HG02588 (cell line): ENCODE measurements at regions not wholly inside any gene's neighbourhood (a gene's known extent, or its start where the extent isn't known, plus 50 kb on each side); places are given as distances from the start of the nearest gene placed in this dataset.
A peak's percentile ranks its signal among the peaks of the same experiment; 100 is the strongest.

ENCODE experiments used
- ATAC-seq: cut with Tn5 transposase; IDR thresholded peaks from one replicate; pipeline ENCODE4 v1.9.1; 2021; ENCODE audit warnings: mild to moderate bottlenecking, moderate library complexity; ENCODE audit not compliant: unreplicated experiment

DNA sequence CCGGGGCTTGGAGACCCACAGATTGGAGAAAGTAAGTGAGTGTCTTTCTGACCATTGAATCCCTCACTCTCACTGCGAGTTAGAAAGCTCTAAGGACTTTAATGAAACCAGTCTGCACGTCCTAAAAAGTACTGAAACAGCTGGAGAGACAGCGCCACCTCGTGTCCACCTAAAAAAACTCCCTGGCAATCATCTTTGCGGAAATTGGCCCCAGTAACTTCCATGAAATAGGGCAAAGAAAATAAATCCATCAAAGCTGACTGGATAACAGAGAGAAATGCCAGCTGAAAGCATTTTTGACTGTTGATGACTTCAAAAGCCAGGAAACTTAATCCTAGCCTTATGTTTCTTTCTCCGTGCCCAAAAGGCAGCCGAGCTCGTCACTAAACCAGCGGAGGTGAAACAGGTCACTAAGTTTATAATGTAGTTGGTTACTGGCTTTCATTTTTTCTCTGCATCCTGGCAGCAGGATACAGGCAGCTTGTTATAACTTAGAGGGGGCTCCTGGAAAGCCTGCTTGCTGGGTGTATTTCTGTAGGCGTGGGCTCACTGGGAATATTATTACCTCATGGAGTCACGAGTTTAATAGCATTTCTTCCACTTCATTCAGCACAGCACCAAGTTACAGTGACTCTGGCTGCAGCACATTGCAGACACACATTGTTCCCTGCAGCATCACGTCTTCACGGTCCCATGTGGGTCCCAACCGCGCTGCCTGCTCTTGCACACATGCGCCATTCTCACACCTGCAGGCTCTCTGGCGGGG is 266.5 kb downstream of the HRH4 start:
- peak; percentile 57 for ATAC-seq

DNA sequence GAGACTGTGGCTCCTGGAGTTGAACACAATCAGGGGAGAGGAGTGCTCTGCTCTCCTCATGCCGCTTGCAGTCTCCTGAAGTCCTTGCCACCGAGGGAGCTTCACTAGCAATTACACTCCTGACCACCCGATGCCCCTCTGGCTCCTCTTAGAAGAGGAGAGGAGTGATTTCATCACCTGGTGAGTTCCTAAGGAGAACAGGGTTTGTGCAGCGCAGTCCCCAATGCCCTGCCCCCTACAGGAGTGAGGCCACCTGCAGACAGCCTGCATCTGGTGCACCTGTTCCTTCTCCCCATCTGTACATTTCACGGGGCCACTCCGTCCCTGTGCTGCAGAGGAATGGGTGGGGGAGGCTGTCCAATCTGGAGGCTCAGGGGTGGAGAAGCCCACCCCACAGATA is 267.2 kb downstream of the HRH4 start:
- no peak for ATAC-seq

- ATAC-seq = no peak
Observed at GRCh38 chr18:24731158-24731557, 270.7 kb downstream of the HRH4 start.

DNA sequence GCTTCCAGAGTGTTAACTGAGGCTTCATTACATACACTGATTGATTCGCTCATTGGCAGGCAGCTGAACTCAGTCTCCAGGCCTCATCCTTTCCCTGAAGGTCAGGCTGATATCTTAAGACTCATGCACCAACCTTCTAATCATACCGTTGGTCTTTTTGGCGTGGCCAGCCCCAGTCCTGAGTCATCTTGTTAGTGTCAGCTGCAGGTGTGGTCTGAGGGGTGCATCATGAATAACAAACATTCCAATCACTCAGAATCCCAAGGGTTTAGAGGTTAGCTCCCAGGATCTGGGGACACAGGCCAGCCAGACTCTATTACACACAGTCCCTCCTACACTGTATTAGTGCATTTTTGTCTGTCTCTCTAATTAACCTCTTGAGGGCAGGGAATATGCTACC is 271.5 kb downstream of the HRH4 start:
- ATAC-seq = no peak

- ATAC-seq = no peak
Observed at GRCh38 chr18:24734058-24734457, 273.6 kb downstream of the HRH4 start.

- ATAC-seq = no peak
Observed at GRCh38 chr18:24735624-24736231, 275.3 kb downstream of the HRH4 start.

DNA sequence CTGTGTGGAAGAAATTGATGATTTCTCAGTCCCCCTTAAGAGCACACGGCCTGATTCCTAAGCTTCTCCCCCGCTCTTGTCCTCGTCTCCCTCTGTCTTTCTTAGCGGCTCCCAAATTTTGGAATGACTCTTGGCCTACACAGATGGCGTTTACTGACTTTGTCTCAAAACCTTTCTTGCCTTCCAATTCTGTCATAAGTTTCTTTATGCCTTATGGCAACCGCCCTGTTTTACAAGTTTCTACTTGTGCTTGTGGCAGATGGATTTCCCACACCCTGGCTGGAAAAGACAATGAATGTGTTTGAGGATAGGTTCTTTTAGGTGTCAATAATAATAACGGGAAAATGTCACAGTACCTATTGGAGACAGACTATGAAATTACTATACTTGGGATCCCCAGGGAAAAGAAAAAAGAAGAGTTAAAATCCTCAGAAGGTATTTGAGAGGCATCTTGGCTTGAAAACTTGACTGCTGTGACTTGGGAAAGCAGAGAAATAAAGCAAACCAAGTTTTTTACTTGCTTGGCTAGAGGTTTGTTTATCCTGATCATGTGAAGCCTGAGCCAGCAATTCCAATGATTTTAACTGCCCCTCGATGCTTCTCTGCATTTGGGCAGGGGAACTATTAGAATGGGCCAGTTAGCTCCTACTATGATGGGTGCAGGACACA is 276.4 kb downstream of the HRH4 start:
- no peak for ATAC-seq

GRCh38 chr18:24740829-24741228 is 280.4 kb downstream of the HRH4 start:
- ATAC-seq = no peak

GRCh38 chr18:24741321-24741720 is 280.9 kb downstream of the HRH4 start:
- no peak for ATAC-seq

DNA sequence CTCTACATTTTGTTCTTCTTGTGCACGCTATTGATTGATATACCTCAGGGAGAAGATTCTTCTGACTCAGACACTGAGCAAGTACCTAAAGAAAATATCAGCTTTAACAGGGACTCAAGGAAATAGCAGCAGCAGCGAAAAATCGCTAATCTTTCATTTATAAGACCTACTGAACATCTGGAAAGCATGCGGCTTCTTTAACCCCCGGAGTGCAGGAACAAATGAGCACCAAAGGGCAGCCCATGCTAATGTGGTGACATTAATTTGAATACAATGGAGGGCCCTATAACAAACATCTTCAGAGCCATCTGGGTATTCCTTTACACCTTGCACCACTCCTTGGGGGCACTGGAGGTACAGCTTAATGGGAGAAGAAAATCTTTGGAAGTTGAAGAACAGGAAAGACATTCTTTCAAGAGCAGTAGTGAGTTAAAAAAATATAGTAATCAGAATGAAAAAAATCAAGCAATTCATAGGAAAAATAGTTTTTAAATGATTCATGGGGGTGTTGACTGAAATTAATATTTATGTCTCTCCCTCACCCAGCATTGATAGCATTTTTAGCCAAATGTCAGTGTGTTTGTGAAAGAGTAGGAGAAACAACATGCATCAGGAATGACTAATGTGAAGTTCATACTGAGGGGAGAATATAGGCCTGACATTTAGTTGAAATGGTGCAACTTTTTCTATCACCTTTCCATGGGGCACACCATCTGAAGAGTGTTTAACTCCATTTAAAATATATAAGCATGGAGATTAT is 281.7 kb downstream of the HRH4 start:
- ATAC-seq = no peak

DNA sequence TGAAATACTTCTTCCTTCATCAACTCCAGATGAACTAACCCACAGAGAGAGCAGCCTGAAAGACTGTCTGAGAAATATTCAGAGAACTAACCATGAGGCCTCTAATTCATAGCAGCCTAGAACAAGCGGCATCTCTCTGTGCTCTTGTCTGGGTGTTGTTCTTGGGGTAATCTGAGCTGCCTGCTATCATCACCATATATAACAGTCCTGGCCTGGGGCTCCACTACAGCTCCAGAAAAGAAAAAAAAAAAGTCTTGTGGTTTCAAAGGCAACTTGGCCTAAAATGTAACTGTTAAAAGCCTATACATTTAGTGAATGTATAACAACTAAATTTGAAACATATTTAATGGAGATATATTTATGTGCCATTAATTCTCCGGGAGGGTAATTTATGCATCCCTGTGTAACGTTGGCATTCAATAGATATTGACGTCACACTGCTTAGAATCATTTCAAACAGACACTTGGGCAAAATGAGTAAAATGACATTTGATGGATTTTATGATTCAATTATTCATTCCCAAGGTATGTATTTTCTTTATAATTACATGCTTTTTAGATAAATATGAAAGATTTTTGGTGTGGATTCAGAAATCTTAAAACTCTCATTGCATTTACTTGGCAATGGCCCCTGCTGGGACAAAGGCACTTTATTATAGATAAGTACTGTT is 294.3 kb downstream of the HRH4 start:
- no peak for ATAC-seq

DNA sequence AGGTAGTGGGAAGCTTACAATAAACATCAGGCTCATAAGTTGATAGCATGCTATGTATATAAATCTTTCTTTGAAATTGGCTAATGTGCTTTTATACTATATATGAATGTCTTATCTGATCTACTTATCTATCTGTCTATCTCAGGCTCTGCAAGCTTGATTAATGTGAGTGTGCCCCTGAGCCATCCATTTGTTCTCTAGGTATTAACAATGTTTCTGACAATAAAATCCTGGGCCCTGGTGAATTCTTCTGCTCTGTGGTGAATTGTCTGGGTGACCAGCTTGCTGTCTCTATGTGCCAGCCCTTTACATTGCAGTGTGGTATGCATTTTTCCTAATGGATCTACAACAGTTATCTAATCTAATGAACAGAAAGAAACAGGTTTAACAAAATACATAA is 295.9 kb downstream of the HRH4 start:
- ATAC-seq = no peak

- no peak for ATAC-seq
Observed at GRCh38 chr18:24757134-24757533, 296.7 kb downstream of the HRH4 start.

GRCh38 chr18:24761765-24762164 is 301.3 kb downstream of the HRH4 start:
- no peak for ATAC-seq

DNA sequence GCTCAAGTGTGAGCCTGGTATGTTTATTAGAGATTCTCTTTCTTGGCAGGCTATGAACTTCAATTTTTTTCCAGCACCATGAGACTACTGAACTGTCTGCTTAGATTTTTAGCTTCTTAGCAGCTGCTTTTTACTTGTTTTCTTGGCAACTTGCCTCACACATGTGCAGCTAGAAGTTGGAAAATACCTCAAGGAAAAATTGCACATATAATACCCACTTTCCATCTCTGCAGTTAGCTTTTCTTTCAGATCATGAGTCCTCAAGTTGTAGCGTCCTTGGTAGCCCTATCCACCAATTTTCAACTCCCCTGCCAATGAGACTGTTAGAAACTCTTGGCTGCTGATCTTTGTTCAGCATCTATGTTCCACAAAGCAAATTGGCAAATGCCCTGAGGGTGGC is 302.1 kb downstream of the HRH4 start:
- ATAC-seq = no peak

GRCh38 chr18:24763765-24764513 is 303.5 kb downstream of the HRH4 start:
- ATAC-seq = no peak

- no peak for ATAC-seq
Observed at GRCh38 chr18:24764766-24765165, 304.3 kb downstream of the HRH4 start.

DNA sequence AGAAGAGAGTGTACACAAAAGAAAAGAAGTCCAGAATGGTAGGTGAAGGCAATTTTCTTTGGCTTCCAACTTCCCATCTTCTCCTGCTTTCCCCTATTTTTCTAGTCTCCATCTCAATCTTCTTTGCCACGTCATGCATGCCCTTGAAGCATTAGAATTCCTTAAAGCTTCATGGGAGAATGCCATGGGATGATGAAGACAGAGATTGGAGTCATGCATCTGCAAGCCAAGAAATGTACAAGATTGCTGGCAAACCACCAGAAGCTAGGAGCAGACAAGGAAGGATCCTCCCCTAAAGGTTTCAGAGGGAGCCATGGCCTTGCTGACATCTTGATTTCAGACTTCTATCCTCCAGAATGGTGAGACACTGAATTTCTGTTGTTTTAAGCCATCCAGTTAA is 305.9 kb downstream of the HRH4 start:
- ATAC-seq = no peak

- no peak for ATAC-seq
Observed at GRCh38 chr18:24770311-24771024, 310.0 kb downstream of the HRH4 start.

DNA sequence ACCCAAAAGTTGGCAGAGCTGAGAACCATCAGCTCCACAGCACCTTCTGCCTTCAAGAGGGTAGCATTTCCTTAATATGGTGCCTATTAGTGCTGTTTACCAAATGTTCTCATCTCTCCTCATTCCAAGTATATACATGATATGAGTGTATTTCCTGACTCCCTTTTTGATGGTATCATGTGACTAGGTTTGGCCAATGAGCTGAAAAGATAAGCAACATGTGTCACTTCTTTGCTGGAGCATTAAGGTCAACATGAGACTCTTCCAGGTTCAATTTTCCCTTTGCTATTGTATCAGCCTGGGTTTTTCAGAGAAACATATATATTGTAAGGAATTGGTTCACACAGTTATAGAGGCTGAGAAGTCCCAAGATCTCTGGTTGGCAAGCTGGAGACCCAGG is 310.9 kb downstream of the HRH4 start:
- ATAC-seq = no peak
